Natural killer cell (primary cell): ENCODE measurements at regions not wholly inside any gene's neighbourhood (a gene's known extent, or its start where the extent isn't known, plus 50 kb on each side); places are given as distances from the start of the nearest gene placed in this dataset.

Experiments
- ATAC-seq, 3 donors: fragments of 150-1000 bp in 2 of 3; fragments of 200-7000 bp in 1 of 3; cut with Tn5 transposase; 1 replicate in 1 of 3; 2 replicates in 2 of 3; pipeline ENCODE4 v1.10.0; 2021; ENCODE audit warnings: mild to moderate bottlenecking in 2 of 3, moderate library complexity in 2 of 3
- DNase-seq, 2 donors: peaks; one replicate each; pipeline versions ENCODE4 v3.0.0 to v3.0.0-alpha.2; 2013 to 2021; ENCODE audit warnings: mixed read lengths in 1 of 2
- H3K27ac ChIP-seq: one replicate; pipeline ENCODE4 v1.5.1; 2013; ENCODE audit warnings: mild to moderate bottlenecking, low read length
- H3K27me3 ChIP-seq: one replicate; pipeline ENCODE4 v1.6.1; 2013; ENCODE audit warnings: low read length; ENCODE audit not compliant: control insufficient read depth, insufficient read depth
- H3K36me3 ChIP-seq: one replicate; pipeline ENCODE4 v1.6.1; 2013; ENCODE audit warnings: low read length; ENCODE audit not compliant: control insufficient read depth, insufficient read depth
- H3K4me1 ChIP-seq: one replicate; pipeline ENCODE4 v1.6.1; 2013; ENCODE audit warnings: low read length; ENCODE audit not compliant: control insufficient read depth, insufficient read depth
- H3K4me3 ChIP-seq: one replicate; pipeline ENCODE4 v1.5.1; 2013; ENCODE audit warnings: low read length
- H3K9me3 ChIP-seq: one replicate; pipeline ENCODE4 v1.6.1; 2013; ENCODE audit warnings: low read length; ENCODE audit not compliant: control insufficient read depth, insufficient read depth
- H3K27ac Mint-ChIP-seq, 2 donors: one replicate each; pipeline ENCODE4 v1.8.0; 2022; ENCODE audit warnings: mild to moderate bottlenecking in 2 of 2, mixed read lengths in 2 of 2, moderate library complexity in 1 of 2
- H3K27me3 Mint-ChIP-seq, 2 donors: one replicate each; pipeline ENCODE4 v1.8.0; 2022; ENCODE audit warnings: low read depth in 2 of 2, mixed read lengths in 2 of 2
- H3K36me3 Mint-ChIP-seq: one replicate; pipeline ENCODE4 v1.8.0; 2022; ENCODE audit warnings: mixed read lengths
- H3K4me1 Mint-ChIP-seq, 2 donors: one replicate each; pipeline ENCODE4 v1.8.0; 2022; ENCODE audit warnings: mixed read lengths in 2 of 2
- H3K4me3 Mint-ChIP-seq: one replicate; pipeline ENCODE4 v1.8.0; 2022; ENCODE audit warnings: mild to moderate bottlenecking, moderate library complexity, mixed read lengths
- H3K9me3 Mint-ChIP-seq, 2 donors: one replicate each; pipeline ENCODE4 v1.8.0; 2022; ENCODE audit warnings: mixed read lengths in 2 of 2
- CTCF ChIP-seq: fragments of 200-600 bp; IDR thresholded peaks from one replicate; pipeline ENCODE4 v1.8.0; 2022; ENCODE audit warnings: antibody characterized with exemption
- WGBS: methylation state at CpG from one replicate; pipeline ENCODE4 v1.1.7; 2013; ENCODE audit warnings: missing lambda C conversion rate; ENCODE audit not compliant: insufficient coverage; 5-methylcytosine and 5-hydroxymethylcytosine counted together
- intact Hi-C: fragments of 100-400 bp; cut with micrococcal nuclease; formaldehyde crosslinking; loops from one replicate; pipeline ENCODE4 v1.14.2; 2022

GRCh38 chr20:23193801-23194384, 107.8 kb upstream of the CD93 start:
- Mint-ChIP-seq H3K4me3 (no peak overlapping the region), H3K27me3 (peaks cover 4 to 7% of the 10 kb centered on the region in 2 donors), H3K4me1 (no peaks in the 10 kb centered on the region), H3K36me3 (no peaks in the 10 kb centered on the region), H3K27ac (no peak overlapping the region), H3K9me3 (no peaks in the 10 kb centered on the region)
- Histone ChIP-seq H3K27me3 (no peaks in the 10 kb centered on the region), H3K4me1 (no peaks in the 10 kb centered on the region), H3K27ac (no peak overlapping the region), H3K36me3 (no peaks in the 10 kb centered on the region), H3K9me3 (no peaks in the 10 kb centered on the region), H3K4me3 (no peak overlapping the region)
- no peak for ATAC-seq
- WGBS = 64% methylated on average over 4 of the region's 5 CpGs
- DNase-seq = no peak
- no peak for TF ChIP-seq CTCF
- intact Hi-C loops = no loop called here

GRCh38 chr20:23192469-23192868, 106.3 kb upstream of the CD93 start:
- no peak overlapping the region for H3K27ac Mint-ChIP-seq
- Histone ChIP-seq H3K27me3 (no peaks in the 10 kb centered on the region), H3K4me1 (no peaks in the 10 kb centered on the region), H3K27ac (no peak overlapping the region), H3K36me3 (no peaks in the 10 kb centered on the region), H3K4me3 (no peak overlapping the region), H3K9me3 (no peaks in the 10 kb centered on the region)
- H3K9me3 Mint-ChIP-seq = no peaks in the 10 kb centered on the region
- H3K36me3 Mint-ChIP-seq = no peaks in the 10 kb centered on the region
- 91% methylated on average over 3 of the region's 3 CpGs for WGBS
- peaks cover 4 to 7% of the 10 kb centered on the region in 2 donors for H3K27me3 Mint-ChIP-seq
- no peak overlapping the region for H3K4me3 Mint-ChIP-seq
- ATAC-seq (no peak), DNase-seq (no peak)
- no peaks in the 10 kb centered on the region for H3K4me1 Mint-ChIP-seq
- intact Hi-C loops = no loop called here
- TF ChIP-seq CTCF = no peak

DNA sequence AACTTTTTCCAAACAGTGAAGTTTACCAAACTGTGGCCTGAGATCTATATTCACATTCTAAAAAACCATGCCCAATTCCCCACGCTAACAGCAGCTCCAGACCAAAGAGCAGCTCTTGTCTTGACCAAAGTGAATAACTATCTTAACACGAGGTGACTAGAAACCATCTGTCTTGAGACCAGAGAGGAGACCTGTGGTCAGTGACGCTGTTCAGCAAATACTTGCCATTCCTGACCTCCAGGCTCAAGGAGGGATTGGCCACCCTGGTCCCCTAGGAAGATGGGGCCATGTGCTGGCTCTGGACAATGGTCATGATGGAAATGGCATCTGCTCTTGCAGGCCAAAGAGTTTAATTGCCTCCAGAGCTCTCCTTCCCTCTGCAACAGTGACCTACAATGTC, 104.4 kb upstream of the CD93 start:
- no peaks in the 10 kb centered on the region for H3K9me3 Mint-ChIP-seq
- no peak overlapping the region for H3K4me3 ChIP-seq
- no peak for DNase-seq

More for the DNA sequence above, 104.4 kb upstream of the CD93 start:
- no peaks in the 10 kb centered on the region for H3K27me3 ChIP-seq
- Mint-ChIP-seq H3K27ac (no peak overlapping the region), H3K27me3 (peaks cover 0 to 4% of the 10 kb centered on the region in 2 donors), H3K36me3 (no peaks in the 10 kb centered on the region), H3K4me3 (no peak overlapping the region), H3K4me1 (no peaks in the 10 kb centered on the region)
- no peaks in the 10 kb centered on the region for H3K9me3 ChIP-seq
- H3K27ac ChIP-seq = no peak overlapping the region
- no peak for ATAC-seq
- no peaks in the 10 kb centered on the region for H3K36me3 ChIP-seq
- H3K4me1 ChIP-seq = no peaks in the 10 kb centered on the region
- intact Hi-C loops = no loop called here
- TF ChIP-seq CTCF = no peak
- WGBS = 89% methylated on average over 3 of the region's 3 CpGs
